ENCODE measurements at regions not wholly inside any gene's neighbourhood (a gene's known extent, or its start where the extent isn't known, plus 50 kb on each side); places are given as distances from the start of the nearest gene placed in this dataset.

DNA sequence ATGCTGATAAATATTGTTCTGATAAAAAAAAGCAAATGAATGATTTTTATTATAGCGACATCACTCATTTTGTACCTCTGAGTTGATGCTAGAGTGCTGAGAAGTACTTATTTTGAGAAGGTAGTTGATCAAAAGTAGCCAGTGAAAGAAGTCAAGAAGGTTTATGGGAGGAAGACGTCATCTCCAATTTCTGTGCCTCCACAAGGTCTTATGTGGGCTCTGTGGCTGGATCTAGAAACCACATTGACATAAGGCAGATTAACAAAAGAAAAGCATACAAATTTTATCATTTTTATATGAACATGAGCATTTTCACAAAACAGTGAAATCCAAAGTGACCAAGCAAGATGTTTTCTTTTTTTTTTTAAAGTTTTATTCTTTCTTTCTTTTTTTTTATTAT is 289.5 kb upstream of the FAR2 start:
- no peak overlapping the region for H3K23ac ChIP-seq (ENCODE audit: low read length)
- H3K4me1 ChIP-seq (ENCODE audit: control insufficient read depth, low read depth, low read length) = no peaks in the 10 kb centered on the region
- no peak for DNase-seq
- H3K79me1 ChIP-seq (ENCODE audit: low read length) = no peaks in the 10 kb centered on the region
- no peak overlapping the region for H4K5ac ChIP-seq (ENCODE audit: low read length)
- no peak overlapping the region for H2BK120ac ChIP-seq (ENCODE audit: low read depth, low read length)
- H2AK5ac ChIP-seq (ENCODE audit: low read length) = no peak overlapping the region
- no peaks in the 10 kb centered on the region for H3K36me3 ChIP-seq (ENCODE audit: control insufficient read depth, insufficient read depth, low read length)
- H3K79me2 ChIP-seq (ENCODE audit: control insufficient read depth, insufficient read depth, low read length) = no peaks in the 10 kb centered on the region
- H3K9ac ChIP-seq (ENCODE audit: low read length) = no peak overlapping the region
- no peak overlapping the region for H3K4me2 ChIP-seq (ENCODE audit: low read length)
- H3K4ac ChIP-seq (ENCODE audit: low read depth, low read length) = no peak overlapping the region
- H3K27ac ChIP-seq (ENCODE audit: low read depth, low read length) = no peak overlapping the region
- no peak overlapping the region for H3K56ac ChIP-seq (ENCODE audit: low read length)
- WGBS (ENCODE audit: extremely low coverage, insufficient coverage, low lambda C conversion rate) = no CpG with 5 or more reads among the region's 2 CpGs
- no peak overlapping the region for H2BK15ac ChIP-seq (replicated peaks; ENCODE audit: low read depth)
- H2BK5ac ChIP-seq (ENCODE audit: low read length) = no peak overlapping the region
- H4K8ac ChIP-seq (ENCODE audit: low read depth, low read length) = no peak overlapping the region
- H3K18ac ChIP-seq (ENCODE audit: low read length) = no peak overlapping the region
- H3K27me3 ChIP-seq (ENCODE audit: insufficient read depth, low read length, poor library complexity) = no peaks in the 10 kb centered on the region
- H3K4me3 ChIP-seq (ENCODE audit: low read length) = no peak overlapping the region

DNA sequence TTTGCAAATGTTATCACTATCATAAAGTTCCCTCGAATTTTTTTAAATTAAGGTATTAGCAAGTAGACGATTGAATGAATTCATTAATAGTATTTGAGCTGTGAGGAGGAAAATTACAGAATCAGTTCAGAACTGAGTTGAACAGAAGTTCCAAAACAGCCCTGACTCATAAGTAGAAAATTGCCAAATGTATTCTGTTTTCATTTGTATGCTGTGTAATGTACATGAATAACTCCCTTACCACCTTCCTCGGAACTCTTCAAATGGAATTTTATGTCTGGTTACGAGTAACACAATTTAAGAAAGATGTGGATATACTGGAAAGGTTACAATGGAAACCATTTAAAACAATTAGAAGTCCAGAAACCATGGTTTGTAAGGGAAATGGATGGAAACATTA is 283.3 kb upstream of the FAR2 start:
- no peaks in the 10 kb centered on the region for H3K79me1 ChIP-seq (ENCODE audit: low read length)
- H2AK5ac ChIP-seq (ENCODE audit: low read length) = no peak overlapping the region
- H3K79me2 ChIP-seq (ENCODE audit: control insufficient read depth, insufficient read depth, low read length) = no peaks in the 10 kb centered on the region
- H3K4me2 ChIP-seq (ENCODE audit: low read length) = no peak overlapping the region
- no peak overlapping the region for H4K5ac ChIP-seq (ENCODE audit: low read length)
- H3K27ac ChIP-seq (ENCODE audit: low read depth, low read length) = no peak overlapping the region
- H3K27me3 ChIP-seq (ENCODE audit: insufficient read depth, low read length, poor library complexity) = no peaks in the 10 kb centered on the region
- H3K18ac ChIP-seq (ENCODE audit: low read length) = no peak overlapping the region
- H3K4me1 ChIP-seq (ENCODE audit: control insufficient read depth, low read depth, low read length) = no peaks in the 10 kb centered on the region
- no peak overlapping the region for H3K56ac ChIP-seq (ENCODE audit: low read length)
- WGBS (ENCODE audit: extremely low coverage, insufficient coverage, low lambda C conversion rate) = no CpG with 5 or more reads among the region's 4 CpGs
- no peak overlapping the region for H3K9ac ChIP-seq (ENCODE audit: low read length)
- H2BK15ac ChIP-seq (replicated peaks; ENCODE audit: low read depth) = no peak overlapping the region
- H3K23ac ChIP-seq (ENCODE audit: low read length) = no peak overlapping the region
- H3K4ac ChIP-seq (ENCODE audit: low read depth, low read length) = no peak overlapping the region
- DNase-seq = no peak
- H3K4me3 ChIP-seq (ENCODE audit: low read length) = no peak overlapping the region
- no peak overlapping the region for H2BK5ac ChIP-seq (ENCODE audit: low read length)
- no peak overlapping the region for H4K8ac ChIP-seq (ENCODE audit: low read depth, low read length)
- no peak overlapping the region for H2BK120ac ChIP-seq (ENCODE audit: low read depth, low read length)
- no peaks in the 10 kb centered on the region for H3K36me3 ChIP-seq (ENCODE audit: control insufficient read depth, insufficient read depth, low read length)

DNA sequence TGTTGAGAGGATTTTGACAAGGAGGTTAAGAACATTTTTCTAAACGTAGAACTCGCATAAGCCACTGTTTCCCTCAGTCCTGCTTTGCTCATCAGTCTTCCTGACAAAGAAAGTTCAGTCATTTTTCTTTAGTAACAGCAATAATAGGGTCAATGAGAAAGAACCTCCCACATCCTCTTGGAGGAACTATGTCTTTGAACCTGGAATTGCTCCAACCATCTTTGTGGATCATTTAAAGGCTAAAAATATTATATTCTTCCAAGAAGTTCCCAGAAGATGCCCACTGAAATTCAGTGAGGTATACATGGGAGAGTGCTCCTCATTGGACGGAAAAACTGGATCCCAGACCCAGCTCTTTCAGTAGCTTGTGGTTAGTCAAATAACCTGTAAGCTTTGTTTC is 282.8 kb upstream of the FAR2 start:
- H2BK15ac ChIP-seq (replicated peaks; ENCODE audit: low read depth) = no peak overlapping the region
- H2BK5ac ChIP-seq (ENCODE audit: low read length) = no peak overlapping the region
- no peaks in the 10 kb centered on the region for H3K27me3 ChIP-seq (ENCODE audit: insufficient read depth, low read length, poor library complexity)
- H3K18ac ChIP-seq (ENCODE audit: low read length) = no peak overlapping the region
- H3K36me3 ChIP-seq (ENCODE audit: control insufficient read depth, insufficient read depth, low read length) = no peaks in the 10 kb centered on the region
- no peak overlapping the region for H3K4me3 ChIP-seq (ENCODE audit: low read length)
- no peak overlapping the region for H3K4me2 ChIP-seq (ENCODE audit: low read length)
- no peaks in the 10 kb centered on the region for H3K79me1 ChIP-seq (ENCODE audit: low read length)
- no peak overlapping the region for H3K9ac ChIP-seq (ENCODE audit: low read length)
- H2AK5ac ChIP-seq (ENCODE audit: low read length) = no peak overlapping the region
- no CpG with 5 or more reads among the region's 3 CpGs for WGBS (ENCODE audit: extremely low coverage, insufficient coverage, low lambda C conversion rate)
- H3K27ac ChIP-seq (ENCODE audit: low read depth, low read length) = no peak overlapping the region
- no peak overlapping the region for H4K5ac ChIP-seq (ENCODE audit: low read length)
- H3K23ac ChIP-seq (ENCODE audit: low read length) = no peak overlapping the region
- no peaks in the 10 kb centered on the region for H3K79me2 ChIP-seq (ENCODE audit: control insufficient read depth, insufficient read depth, low read length)
- DNase-seq = no peak
- no peak overlapping the region for H2BK120ac ChIP-seq (ENCODE audit: low read depth, low read length)
- H3K4me1 ChIP-seq (ENCODE audit: control insufficient read depth, low read depth, low read length) = no peaks in the 10 kb centered on the region
- H3K4ac ChIP-seq (ENCODE audit: low read depth, low read length) = no peak overlapping the region
- H3K56ac ChIP-seq (ENCODE audit: low read length) = no peak overlapping the region
- no peak overlapping the region for H4K8ac ChIP-seq (ENCODE audit: low read depth, low read length)

DNA sequence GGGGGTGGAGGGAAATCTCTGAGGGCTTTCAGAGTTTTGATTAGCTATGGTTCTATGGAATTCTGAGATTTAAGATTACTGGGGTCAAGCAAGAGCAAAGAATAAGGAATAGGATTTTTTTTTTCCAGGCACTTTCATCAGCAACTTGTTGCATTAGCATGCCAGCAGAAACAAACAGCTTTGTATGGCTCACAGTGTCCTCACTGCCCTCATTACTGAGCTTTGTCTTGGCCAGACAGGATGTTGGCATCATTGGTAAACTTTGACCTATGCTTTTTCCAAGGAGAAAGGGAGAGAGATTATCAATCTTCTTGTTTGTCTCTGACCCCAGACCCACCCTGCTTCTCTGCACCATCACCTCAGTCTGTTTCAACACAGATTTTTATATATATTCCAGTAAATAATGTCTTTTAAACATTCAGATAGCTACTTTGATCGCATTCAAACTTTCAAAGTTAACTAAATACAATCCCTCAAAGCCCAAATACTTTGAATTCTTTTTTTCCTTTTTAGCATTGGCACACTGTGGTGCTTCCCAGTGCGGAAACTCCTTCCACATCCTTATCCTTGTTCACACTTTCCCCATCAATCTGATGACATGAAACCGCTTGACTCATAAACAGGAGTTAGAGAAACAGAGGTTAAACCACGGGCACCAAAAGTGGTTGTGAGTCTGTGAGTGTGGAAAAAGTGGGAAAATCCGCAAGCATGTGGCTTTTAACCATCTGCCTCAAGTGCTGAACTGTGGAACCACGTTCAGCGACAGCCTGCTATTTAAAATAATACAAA is 282.2 kb upstream of the FAR2 start:
- Histone ChIP-seq H3K27ac (ENCODE audit: low read depth, low read length) (no peak overlapping the region), H3K9ac (ENCODE audit: low read length) (no peak overlapping the region), H3K4me3 (ENCODE audit: low read length) (no peak overlapping the region), H3K23ac (ENCODE audit: low read length) (no peak overlapping the region), H3K4me2 (ENCODE audit: low read length) (no peak overlapping the region), H2BK15ac (replicated peaks; ENCODE audit: low read depth) (no peak overlapping the region), H2BK120ac (ENCODE audit: low read depth, low read length) (no peak overlapping the region), H4K8ac (ENCODE audit: low read depth, low read length) (no peak overlapping the region), H3K56ac (ENCODE audit: low read length) (no peak overlapping the region), H3K4ac (ENCODE audit: low read depth, low read length) (no peak overlapping the region), H3K18ac (ENCODE audit: low read length) (no peak overlapping the region), H2BK5ac (ENCODE audit: low read length) (no peak overlapping the region), H4K5ac (ENCODE audit: low read length) (no peak overlapping the region), H3K79me1 (ENCODE audit: low read length) (no peaks in the 10 kb centered on the region), H3K4me1 (ENCODE audit: control insufficient read depth, low read depth, low read length) (no peaks in the 10 kb centered on the region), H2AK5ac (ENCODE audit: low read length) (no peak overlapping the region), H3K36me3 (ENCODE audit: control insufficient read depth, insufficient read depth, low read length) (no peaks in the 10 kb centered on the region), H3K27me3 (ENCODE audit: insufficient read depth, low read length, poor library complexity) (no peaks in the 10 kb centered on the region), H3K79me2 (ENCODE audit: control insufficient read depth, insufficient read depth, low read length) (no peaks in the 10 kb centered on the region)
- WGBS (ENCODE audit: extremely low coverage, insufficient coverage, low lambda C conversion rate) = no CpG with 5 or more reads among the region's 7 CpGs
- DNase-seq = no peak

DNA sequence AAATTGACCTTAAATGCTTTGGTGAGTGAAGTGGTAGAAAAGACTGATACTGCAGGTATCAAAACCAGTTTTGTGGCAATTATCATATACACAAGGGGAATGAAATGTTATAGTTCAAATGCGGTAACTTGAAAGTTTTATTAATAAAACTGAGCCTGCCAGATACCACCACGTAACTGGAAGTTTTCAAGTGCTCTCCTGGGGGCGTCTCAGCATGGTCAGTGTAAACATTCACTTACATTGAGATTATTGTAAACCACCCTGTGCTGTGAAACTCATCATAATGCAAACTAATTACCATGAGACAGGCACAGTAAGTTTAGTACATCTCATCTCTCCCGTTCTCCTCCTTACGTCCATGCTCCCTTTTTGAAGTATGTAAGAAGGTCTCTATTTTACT is 280.7 kb upstream of the FAR2 start:
- Histone ChIP-seq H4K8ac (ENCODE audit: low read depth, low read length) (no peak overlapping the region), H3K27ac (ENCODE audit: low read depth, low read length) (no peak overlapping the region), H3K18ac (ENCODE audit: low read length) (no peak overlapping the region), H2AK5ac (ENCODE audit: low read length) (no peak overlapping the region), H2BK15ac (replicated peaks; ENCODE audit: low read depth) (no peak overlapping the region), H3K4me1 (ENCODE audit: control insufficient read depth, low read depth, low read length) (no peaks in the 10 kb centered on the region), H4K5ac (ENCODE audit: low read length) (no peak overlapping the region), H3K4ac (ENCODE audit: low read depth, low read length) (no peak overlapping the region), H3K56ac (ENCODE audit: low read length) (no peak overlapping the region), H3K79me2 (ENCODE audit: control insufficient read depth, insufficient read depth, low read length) (no peaks in the 10 kb centered on the region), H3K23ac (ENCODE audit: low read length) (no peak overlapping the region), H3K4me3 (ENCODE audit: low read length) (no peak overlapping the region), H2BK5ac (ENCODE audit: low read length) (no peak overlapping the region), H3K9ac (ENCODE audit: low read length) (no peak overlapping the region), H3K4me2 (ENCODE audit: low read length) (no peak overlapping the region), H3K27me3 (ENCODE audit: insufficient read depth, low read length, poor library complexity) (no peaks in the 10 kb centered on the region), H3K79me1 (ENCODE audit: low read length) (no peaks in the 10 kb centered on the region), H3K36me3 (ENCODE audit: control insufficient read depth, insufficient read depth, low read length) (no peaks in the 10 kb centered on the region), H2BK120ac (ENCODE audit: low read depth, low read length) (no peak overlapping the region)
- no peak for DNase-seq
- no CpG with 5 or more reads among the region's 5 CpGs for WGBS (ENCODE audit: extremely low coverage, insufficient coverage, low lambda C conversion rate)

DNA sequence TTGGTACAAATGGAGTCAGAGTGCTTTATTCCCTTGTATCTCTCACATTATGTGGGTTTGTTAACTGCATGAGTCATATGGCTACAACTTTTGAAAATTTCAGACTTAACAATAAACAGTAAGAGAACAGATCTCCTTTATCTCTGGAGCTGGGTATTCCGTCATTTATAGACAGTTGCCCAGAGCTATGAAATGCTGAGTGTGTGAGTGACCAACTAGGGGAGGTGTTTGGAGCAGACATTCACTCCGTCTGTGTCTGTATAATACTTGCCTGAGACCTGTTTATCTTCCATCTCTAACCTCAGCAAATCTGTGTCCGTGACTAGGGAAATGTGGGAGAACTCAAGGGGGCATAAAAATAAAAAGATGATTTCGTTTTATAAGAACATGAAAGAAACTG is 279.9 kb upstream of the FAR2 start:
- H4K8ac ChIP-seq (ENCODE audit: low read depth, low read length) = no peak overlapping the region
- H3K4me3 ChIP-seq (ENCODE audit: low read length) = no peak overlapping the region
- H3K9ac ChIP-seq (ENCODE audit: low read length) = no peak overlapping the region
- H3K36me3 ChIP-seq (ENCODE audit: control insufficient read depth, insufficient read depth, low read length) = no peaks in the 10 kb centered on the region
- H2BK15ac ChIP-seq (replicated peaks; ENCODE audit: low read depth) = no peak overlapping the region
- no peak overlapping the region for H2AK5ac ChIP-seq (ENCODE audit: low read length)
- no peak overlapping the region for H3K18ac ChIP-seq (ENCODE audit: low read length)
- H3K4me1 ChIP-seq (ENCODE audit: control insufficient read depth, low read depth, low read length) = no peaks in the 10 kb centered on the region
- no peak overlapping the region for H3K56ac ChIP-seq (ENCODE audit: low read length)
- no peak overlapping the region for H3K4me2 ChIP-seq (ENCODE audit: low read length)
- no peaks in the 10 kb centered on the region for H3K79me2 ChIP-seq (ENCODE audit: control insufficient read depth, insufficient read depth, low read length)
- no peak overlapping the region for H3K27ac ChIP-seq (ENCODE audit: low read depth, low read length)
- no peak overlapping the region for H3K4ac ChIP-seq (ENCODE audit: low read depth, low read length)
- no peak overlapping the region for H2BK120ac ChIP-seq (ENCODE audit: low read depth, low read length)
- H3K79me1 ChIP-seq (ENCODE audit: low read length) = no peaks in the 10 kb centered on the region
- H4K5ac ChIP-seq (ENCODE audit: low read length) = no peak overlapping the region
- no peak overlapping the region for H3K23ac ChIP-seq (ENCODE audit: low read length)
- DNase-seq = no peak
- no CpG with 5 or more reads among the region's 4 CpGs for WGBS (ENCODE audit: extremely low coverage, insufficient coverage, low lambda C conversion rate)
- no peaks in the 10 kb centered on the region for H3K27me3 ChIP-seq (ENCODE audit: insufficient read depth, low read length, poor library complexity)
- no peak overlapping the region for H2BK5ac ChIP-seq (ENCODE audit: low read length)
